Stimulated activated CD8-positive, alpha-beta memory T cell treated with anti-CD3 and anti-CD28 coated beads, Interleukin-7, amount 100 ng/mL, for 4 hours (primary cell): ENCODE measurements at regions not wholly inside any gene's neighbourhood (a gene's known extent, or its start where the extent isn't known, plus 50 kb on each side); places are given as distances from the start of the nearest gene placed in this dataset.

Experiments
- DNase-seq, 2 donors: peaks; one replicate each; pipeline ENCODE4 v3.0.0-alpha.2; 2020; ENCODE audit warnings: low read depth in 2 of 2

DNA sequence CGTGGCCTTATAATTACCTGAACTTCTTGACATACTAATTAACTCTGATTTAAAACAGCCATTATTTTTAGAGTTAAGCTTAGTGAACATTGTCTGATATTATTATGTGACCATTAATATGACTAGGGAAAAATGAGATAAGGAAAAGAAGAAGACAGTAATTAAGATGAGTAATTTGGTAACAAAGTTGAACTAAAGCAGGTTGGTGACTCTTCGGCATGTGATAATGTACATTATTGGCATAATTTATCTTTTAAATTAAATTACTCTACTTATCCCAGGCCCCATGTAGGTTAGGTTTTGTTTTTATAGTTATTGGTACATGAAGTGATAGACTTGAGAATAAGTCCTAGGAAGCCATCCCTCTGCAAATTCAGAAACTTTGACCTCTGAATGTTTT lies 249.7 kb upstream of the CFAP20DC start:
- DNase-seq = no peak

DNA sequence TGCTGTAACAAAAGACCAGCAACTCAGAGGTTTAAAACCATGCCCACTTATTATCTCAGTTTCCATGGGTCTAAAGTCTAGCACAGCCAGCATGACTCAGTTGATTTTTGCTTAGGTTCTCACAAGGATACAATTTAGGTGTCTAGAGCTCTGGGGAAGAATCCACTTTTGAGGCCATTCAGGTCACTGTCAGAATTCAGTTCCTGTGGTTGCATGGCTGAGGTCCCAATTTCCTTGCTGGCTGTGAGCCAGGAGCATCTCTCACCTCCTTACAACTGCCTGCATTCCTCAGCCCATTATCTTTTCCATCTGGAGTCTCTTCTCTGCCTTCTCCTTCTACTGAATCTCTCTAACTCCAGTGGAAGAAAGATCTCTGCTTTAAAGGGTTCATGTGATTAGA lies 240.5 kb upstream of the CFAP20DC start:
- DNase-seq = no peak

DNA sequence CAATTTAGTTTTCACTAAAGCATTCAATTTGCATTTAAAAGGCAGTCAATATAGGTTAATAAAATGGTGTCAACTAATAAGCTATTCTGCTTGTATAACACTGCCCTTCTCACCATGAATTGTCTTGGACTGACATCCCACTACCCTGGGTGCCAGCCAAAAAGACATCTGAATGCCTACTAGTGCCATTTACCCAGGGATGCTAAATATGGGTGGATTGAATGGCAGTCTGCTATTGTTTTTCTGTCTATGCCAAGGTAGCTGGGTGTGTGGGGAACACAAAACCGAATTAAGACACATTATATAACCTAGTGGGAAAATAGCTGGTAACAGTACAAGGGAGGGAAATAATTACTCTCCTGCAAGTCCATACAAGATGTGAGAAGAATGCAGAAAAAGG lies 240.0 kb upstream of the CFAP20DC start:
- no peak for DNase-seq

DNA sequence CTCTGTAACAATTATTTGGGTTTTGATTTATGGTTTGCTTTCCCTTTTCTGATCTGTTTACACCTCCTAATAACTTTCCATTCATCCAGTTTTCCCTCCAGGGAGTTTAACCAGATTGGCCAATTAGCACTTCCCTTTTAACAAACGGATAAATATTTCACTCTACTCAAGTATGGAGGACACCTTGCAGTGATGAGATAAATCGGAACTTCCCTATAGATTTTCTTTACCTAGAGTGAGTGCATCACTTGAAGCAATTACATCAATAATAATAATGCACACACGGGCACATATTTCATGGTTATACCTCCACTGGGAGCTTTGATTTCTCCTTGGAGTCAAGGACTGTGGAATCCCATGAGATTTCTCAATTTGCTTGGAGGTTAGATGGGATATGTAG lies 239.1 kb upstream of the CFAP20DC start:
- no peak for DNase-seq

DNA sequence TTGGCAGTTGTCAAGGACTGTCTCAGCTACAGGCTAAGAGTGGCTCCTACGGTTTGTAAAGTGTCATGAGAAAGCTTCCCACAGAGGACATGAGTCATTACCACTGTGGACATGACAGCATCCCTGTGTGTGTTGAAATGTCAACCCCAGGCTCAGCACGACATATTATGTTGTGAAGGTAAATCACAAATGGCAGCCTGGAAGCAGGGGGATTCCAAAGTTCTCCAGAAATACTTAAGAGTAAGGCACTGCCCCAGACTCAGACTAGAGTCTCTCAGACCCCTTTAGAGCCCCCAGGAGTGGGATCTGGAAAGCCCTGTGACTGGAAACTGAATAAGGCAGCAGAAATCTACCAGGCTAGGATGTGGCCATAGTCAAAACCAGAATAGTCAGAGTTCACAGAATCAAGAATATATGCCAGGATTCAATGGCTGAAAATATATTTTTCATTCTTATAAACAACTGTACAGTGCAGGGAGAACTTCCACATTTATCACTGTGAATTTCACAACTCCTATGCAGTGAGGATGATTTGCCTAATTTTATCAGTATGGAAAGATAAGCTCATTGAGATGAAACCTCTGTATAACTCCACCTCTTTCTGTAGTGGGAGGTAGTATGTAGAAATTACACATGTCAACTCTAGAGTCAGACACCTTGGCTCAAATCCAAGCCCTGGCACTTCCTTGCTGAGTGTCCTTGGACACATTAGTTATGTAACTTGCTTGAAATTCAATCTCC lies 237.1 kb upstream of the CFAP20DC start:
- no peak for DNase-seq

DNA sequence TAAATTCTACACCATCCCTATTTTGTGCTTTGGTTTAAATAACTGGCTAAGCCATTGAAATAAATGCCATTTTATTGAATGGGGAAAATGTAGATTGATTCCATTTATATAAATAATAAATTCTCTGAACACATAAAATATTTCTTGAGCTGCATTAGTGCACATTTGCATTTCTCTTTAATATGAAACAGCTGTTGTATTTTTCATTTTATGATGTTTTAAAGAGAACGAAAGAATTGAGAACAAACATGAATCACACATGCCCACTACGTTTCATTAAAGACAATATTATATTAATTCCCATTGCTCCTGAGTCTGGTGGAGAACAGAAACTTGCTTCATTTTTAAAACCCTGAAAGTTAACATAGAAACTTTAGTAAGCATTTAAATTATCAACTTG lies 235.7 kb upstream of the CFAP20DC start:
- DNase-seq = no peak

DNA sequence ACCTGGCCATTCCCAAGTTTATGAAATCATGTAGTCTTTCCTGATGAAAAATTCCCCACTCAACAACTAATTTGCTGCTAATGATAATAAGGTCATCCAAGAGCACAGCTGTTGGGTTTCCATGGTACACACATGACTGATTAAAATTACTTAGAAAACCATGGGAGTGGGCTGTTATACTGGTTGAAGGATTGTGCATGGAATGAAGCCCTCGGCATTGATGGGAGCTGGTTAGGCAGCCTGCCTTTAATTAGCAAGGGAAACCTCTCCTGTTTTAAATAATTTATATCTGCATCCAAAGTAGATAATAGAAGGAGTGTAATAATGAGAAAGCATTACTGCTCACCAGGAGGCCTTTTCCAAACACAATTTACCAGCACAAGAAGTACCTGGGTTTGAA lies 235.1 kb upstream of the CFAP20DC start:
- DNase-seq = no peak

DNA sequence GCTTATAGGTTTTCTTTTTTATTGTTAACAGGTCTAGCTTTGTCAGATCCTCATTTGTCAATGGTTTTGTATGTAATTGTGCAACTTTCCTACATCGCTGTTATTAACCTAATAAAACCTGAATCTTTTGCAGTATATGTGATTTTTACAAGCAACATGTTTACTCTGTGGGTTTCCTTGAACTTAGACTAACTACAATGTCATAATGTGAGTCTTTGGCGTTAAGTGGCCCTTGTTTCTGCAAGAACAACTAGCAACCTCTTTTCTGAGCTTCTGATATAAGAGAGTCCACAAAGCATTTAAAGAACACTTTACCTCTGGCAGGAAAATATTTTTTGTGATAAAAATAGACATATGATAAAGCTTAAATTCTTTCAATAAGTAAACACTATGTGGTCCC lies 230.3 kb upstream of the CFAP20DC start:
- DNase-seq = no peak

DNA sequence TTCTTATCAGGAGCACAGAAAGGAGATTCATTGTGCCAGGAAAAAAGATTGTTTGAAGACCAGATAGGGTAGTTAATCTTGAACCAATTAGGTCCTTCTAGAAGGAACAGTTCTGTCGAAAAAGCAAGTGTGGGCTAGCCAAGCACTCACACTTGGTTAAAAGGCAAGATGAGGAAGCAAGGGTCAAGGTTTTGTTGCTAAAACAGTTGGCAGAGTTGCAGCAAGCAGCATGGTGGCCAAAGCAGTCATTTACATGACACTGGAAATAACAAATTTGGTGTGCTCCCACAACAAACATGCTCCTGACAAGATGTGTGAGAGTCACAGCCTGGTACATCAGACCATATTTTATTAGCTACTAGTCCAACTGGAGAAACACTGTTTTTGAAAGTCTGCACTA lies 228.0 kb upstream of the CFAP20DC start:
- DNase-seq = no peak

DNA sequence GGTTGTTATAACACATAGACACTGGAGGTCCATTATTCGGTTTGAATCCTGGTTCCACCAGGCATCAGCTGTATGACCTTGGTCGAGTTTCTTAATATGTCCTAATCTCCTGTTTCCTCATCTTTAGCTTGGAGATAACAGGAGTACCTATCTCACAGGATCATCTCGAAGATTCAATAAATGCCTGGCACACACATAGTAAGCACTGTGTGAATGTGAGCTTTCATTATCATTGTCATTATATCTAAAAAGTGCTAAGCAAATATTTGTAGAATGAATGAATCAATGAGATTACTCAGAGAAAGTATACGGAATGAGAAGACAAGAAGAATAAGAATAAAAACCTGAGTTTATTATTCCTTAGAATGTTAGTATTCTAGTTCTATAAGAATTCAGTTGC lies 227.4 kb upstream of the CFAP20DC start:
- no peak for DNase-seq

DNA sequence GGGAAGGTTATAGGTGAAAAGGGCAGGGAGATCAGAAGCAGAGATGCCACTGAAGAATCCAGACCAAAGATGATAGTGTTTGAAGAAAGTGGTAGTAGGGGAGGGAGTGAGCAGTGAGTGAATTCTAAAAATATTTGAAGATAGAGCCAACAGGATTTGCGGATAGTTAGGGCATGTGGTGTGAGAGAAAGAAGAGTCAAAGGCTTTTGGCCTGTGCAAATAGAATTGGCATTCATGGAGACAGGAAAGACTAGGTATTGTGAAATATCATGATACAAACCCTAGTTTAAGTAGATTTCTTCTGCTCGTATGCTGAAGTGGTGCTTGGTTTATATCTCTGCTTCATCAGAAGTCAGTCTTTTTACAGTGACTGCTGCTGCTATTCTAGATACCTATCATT lies 224.2 kb upstream of the CFAP20DC start:
- DNase-seq = no peak

DNA sequence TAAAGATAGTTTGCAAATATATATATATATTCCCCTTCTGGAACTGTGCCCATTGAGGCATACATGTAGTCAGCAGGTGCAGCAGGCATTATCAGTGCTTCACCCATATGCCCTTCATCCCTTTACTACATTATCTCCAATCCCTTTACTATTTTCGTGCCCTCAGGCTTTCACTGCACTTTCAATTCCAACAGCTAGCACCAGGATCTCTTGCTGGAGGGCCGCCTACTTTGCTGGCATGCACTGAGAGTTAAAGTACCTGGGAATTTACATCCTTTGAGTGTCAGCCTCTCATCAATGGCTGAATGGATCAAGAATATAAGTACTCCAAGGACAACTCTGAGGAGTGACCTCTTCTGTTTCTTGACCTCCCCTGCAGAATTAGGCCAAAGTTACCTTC lies 222.1 kb upstream of the CFAP20DC start:
- DNase-seq = no peak

DNA sequence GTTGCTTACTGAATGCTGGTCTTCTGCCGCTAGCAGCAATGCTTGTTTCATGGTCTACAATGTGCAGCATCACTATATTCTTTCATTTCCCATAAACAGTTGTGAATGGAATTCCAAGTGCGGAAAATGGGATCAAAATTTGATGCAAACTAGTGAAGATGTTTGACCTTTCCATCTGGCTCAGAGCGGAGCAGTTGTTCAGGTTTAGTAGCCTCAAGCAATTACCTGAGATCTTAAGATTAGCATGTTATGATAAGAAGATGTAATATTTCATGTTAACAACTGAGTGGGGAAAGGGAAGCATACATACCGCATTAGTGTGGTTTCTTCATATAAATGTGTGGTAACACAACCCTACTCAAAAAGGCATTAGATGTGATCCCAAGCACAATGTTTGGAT lies 221.1 kb upstream of the CFAP20DC start:
- no peak for DNase-seq

DNA sequence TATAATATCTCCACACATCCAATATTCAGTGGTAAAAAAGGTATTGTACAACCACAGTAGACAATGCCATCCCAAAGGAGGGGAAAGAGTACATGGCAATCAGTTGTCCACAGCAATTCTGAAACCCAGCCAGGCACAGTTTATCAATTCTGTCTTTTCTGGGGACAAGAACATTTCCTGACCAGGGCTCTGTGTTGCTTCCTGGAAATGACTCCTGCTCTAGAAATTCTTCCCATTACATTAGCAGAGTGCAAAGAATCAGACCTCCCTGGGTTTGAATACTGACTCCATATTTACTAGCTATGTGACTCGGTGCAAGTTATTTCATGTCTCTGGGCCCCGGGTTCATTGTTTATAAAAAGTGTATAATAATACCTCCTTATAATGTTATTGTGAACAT lies 220.4 kb upstream of the CFAP20DC start:
- DNase-seq = no peak

DNA sequence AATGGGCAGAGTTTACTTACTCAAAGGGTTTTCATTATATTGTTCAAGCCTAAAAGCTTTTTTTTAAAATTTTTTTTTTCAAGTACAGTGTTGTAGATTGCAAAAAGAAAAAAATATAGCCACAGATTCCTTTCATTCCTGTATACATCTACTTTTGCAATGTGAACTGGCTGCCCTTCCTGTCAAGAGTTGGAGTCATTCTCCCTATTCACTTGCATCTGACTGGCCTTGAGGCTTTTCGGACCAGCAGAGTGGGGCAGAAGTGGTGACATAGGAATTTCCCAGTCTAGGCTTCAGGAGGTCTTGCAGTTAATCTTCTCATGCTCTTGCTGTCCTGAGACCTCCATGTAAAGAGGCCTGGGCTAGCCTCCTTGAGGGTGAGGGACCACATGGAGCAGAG lies 218.3 kb upstream of the CFAP20DC start:
- no peak for DNase-seq

DNA sequence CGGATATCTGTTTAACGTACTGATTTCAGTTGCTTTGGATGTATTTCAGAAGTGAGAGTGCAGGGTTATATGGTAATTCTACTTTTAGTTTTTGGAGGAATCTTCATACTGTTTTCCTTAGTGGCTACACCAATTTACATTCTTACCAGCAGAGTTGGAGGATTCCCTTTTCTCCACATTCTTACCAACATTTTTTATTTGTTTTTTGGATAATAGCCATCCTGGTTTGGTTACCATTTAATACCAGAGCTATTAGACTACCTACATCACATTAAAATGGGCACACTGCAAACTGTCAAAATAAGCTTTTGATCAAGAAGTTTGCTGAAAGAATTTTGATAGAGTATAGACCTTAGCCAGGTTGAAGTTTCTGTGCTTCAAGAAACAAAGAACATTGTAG lies 217.2 kb upstream of the CFAP20DC start:
- no peak for DNase-seq

DNA sequence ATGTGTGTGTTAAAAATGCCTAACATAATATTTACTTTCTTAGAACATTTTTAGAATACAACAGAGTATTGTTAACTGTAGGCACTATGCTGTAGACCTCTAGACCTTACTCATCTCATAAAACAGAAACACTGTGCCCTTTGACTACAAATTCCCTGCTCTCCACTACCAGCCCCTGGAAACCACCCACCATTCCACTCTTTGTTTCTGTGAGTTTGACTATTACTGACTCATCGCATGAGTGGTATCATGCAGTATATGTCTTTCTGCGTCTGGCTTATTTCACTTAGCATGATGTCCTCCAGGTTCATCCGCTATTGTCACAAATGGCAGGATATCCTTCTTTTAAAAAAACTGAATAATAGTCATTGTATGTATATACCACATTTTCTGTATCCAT lies 216.7 kb upstream of the CFAP20DC start:
- DNase-seq = no peak

DNA sequence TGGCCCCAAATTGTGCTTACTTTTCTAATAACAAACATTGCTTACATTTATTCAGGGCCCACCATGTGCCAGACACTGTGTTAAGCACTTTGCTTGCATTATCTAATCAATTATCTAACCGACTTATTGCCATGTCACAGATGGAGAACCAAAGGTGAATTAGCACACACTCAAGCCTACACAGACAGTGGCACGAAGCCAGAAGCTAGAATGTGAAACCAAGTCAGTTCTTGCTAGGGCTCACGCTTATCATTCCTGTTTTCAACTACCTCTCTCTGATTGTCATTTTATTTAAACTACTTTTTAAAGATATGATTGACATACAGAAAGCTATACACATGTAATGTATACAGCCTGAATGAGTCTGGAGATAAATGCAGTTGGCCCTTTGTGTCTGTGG lies 215.7 kb upstream of the CFAP20DC start:
- no peak for DNase-seq

DNA sequence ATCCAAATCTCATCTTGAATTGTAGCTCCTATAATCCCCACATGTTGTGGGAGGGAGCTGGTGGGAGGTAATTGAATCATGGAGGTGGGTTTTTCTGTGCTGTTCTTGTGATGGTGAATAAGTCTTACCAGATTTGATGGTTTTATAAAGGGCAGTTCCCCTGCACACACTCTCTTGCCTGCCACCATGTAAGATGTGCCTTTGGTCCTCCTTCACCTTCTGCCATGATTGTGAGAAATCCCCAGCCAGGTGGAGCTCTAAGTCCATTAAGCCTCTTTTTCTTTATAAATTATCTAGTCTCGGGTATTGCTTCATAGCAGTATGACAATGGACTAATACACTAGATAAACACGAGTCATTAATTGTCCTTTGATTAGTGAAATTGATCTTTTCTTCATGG lies 214.5 kb upstream of the CFAP20DC start:
- no peak for DNase-seq

DNA sequence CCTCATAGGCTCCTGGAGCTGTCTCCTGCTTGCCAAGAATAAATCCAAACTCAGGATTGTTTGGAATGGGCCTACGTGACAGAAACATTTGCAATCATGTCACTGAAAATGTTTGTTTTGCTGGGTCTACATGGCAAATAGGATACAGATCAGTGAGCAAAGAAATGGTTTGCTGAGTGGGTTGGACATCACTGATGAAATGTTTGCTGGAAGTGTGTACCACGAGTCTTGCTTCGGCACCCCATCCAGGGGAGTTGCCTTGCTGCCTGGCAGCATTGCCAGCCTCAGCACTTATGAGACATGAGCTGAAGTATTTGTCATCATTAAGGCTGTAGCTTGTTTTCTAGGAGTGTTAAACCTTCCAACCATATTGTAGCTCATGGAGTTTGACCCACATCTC lies 213.3 kb upstream of the CFAP20DC start:
- DNase-seq = no peak

DNA sequence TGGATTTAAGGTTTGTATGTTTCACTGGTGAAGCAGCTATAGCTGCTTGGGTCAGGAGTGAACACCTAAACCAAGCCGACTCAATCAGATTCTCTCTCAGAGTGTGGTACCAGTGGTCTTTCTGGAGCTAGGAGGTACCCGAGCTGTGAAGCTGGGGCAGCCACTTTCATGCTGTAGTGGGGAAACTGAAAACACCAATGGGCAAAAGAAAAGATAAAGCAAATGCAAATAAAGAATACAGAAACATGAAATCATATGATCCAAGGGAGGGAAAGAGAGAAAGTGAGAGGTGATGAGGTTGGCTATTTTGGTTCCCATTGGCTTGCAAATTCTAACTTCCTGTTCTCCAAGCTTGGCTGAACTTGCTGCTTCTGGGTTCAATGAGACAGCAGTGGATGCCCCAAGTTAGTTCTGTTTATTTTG lies 212.3 kb upstream of the CFAP20DC start:
- DNase-seq = no peak

DNA sequence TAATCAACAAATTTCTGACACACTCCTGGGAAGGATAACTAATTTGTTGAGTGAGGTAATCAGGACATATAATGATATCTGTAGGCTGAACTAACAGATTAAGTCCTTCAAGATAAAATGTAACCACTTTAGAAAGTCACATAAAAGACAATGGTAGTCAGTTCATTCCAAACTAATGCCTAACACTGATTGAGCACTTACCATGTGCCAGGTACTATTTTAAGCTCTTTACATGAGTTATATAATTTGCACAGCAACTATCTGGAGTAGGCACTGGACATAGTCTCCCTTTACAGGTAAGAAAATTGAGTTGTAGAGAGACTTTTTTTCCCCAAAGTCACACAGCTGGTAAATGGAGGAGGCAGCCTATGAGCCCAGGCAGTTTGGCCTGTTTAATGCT lies 211.2 kb upstream of the CFAP20DC start:
- no peak for DNase-seq

DNA sequence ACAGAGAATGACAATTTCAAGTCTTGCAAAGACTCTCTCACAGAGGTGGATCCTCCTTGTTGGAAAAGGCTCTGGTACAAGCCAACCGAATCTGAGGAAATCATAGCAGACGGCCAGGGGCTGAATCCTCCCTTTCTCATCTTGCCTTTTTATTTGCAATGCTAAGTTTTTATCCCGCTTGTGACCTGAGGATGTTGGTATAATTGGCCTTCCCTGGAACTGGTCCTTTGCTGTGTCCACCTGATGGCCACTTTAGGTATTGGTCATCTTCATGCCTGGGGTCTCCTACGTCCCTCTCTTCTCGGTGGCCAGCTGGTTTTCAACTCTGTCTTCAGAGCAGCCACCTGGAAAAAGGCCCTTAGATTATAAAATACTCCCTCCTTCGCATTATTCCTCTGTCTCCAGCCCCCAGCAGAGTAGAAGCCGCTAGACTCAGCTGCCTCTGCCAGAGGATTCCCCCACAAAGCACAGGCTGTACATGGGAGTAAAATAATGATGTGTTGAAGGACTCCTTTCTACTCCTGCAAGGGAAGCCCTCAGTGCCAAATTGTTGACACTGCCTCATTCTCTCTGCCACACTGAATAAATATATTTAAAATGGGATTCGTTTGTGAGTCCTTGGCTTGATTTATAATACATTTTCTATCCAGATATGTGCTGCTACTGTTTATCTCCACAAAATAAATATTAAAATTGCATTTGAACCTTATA lies 208.9 kb upstream of the CFAP20DC start:
- no peak for DNase-seq

DNA sequence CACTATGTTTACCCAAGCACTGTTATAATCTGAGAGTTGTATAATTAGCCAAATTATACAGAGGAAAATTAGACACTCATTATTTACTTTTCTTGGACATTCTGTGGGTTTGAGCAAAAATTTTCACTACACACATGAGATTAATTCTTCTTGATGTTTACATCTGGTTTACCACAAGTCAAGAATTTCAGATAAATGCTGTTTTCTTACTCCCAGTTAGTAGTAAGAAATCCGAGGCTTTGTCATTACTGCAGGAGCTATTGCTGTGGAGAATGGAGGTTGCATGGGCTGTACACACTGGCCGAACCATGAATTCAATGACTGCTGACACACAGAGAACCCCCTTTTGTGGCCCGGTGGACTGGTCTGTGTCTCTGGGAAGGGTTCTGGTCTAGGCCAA lies 207.7 kb upstream of the CFAP20DC start:
- no peak for DNase-seq
